ENCODE measurements at regions not wholly inside any gene's neighbourhood (a gene's known extent, or its start where the extent isn't known, plus 50 kb on each side); places are given as distances from the start of the nearest gene placed in this dataset.

- ATAC-seq (no peak), DNase-seq (no peak)
- no peak overlapping the region for H3K4me3 ChIP-seq
- TF ChIP-seq CTCF (IDR thresholded peaks at IDR 0.05) = no peak
- no peak overlapping the region for H3K27ac ChIP-seq
- H3K36me3 ChIP-seq = no peaks in the 10 kb centered on the region
- peaks cover 0 to 10% (median 0%) of the 10 kb centered on the region in 11 donors for H3K9me3 ChIP-seq
- intact Hi-C loops (cut with DNase I) = no loop called here
- H3K4me1 ChIP-seq = no peaks in the 10 kb centered on the region
- H3K27me3 ChIP-seq = no peaks in the 10 kb centered on the region
- 82 to 83% methylated on average over 8 of the region's 8 CpGs for WGBS, 2 donors
Measured at GRCh38 chr4:110826656-110827055, 203.8 kb upstream of the PITX2 start.

- Histone ChIP-seq H3K27ac (no peak overlapping the region), H3K4me1 (no peaks in the 10 kb centered on the region), H3K27me3 (no peaks in the 10 kb centered on the region), H3K9me3 (peaks cover 0 to 10% (median 0%) of the 10 kb centered on the region in 11 donors), H3K36me3 (no peaks in the 10 kb centered on the region), H3K4me3 (no peak overlapping the region)
- ATAC-seq (no peak), DNase-seq (no peak)
- WGBS, 2 donors = 34 to 65% methylated on average over 2 of the region's 2 CpGs
- TF ChIP-seq CTCF (IDR thresholded peaks at IDR 0.05) = no peak
- intact Hi-C loops (cut with DNase I) = no loop called here
Measured at GRCh38 chr4:110830461-110830860, 207.6 kb upstream of the PITX2 start.

- H3K4me1 ChIP-seq = no peaks in the 10 kb centered on the region
- no peak overlapping the region for H3K27ac ChIP-seq
- WGBS, 2 donors = 61 to 65% methylated on average over 7 of the region's 7 CpGs
- DNase-seq (no peak), ATAC-seq (no peak)
- no peaks in the 10 kb centered on the region for H3K36me3 ChIP-seq
- no peaks in the 10 kb centered on the region for H3K27me3 ChIP-seq
- H3K4me3 ChIP-seq = no peak overlapping the region
- no peak for TF ChIP-seq CTCF (IDR thresholded peaks at IDR 0.05)
- no peaks in the 10 kb centered on the region for H3K9me3 ChIP-seq
- intact Hi-C loops (cut with DNase I) = no loop called here
Measured at GRCh38 chr4:110837896-110838450, 215.1 kb upstream of the PITX2 start.

- Histone ChIP-seq H3K27me3 (no peaks in the 10 kb centered on the region), H3K9me3 (no peaks in the 10 kb centered on the region), H3K4me1 (no peaks in the 10 kb centered on the region), H3K27ac (no peak overlapping the region), H3K4me3 (no peak overlapping the region), H3K36me3 (no peaks in the 10 kb centered on the region)
- 32 to 39% methylated on average over 2 of the region's 2 CpGs for WGBS, 2 donors
- intact Hi-C loops (cut with DNase I) = no loop called here
- TF ChIP-seq CTCF (IDR thresholded peaks at IDR 0.05) = no peak
- no peak for ATAC-seq
- no peak for DNase-seq
Measured at GRCh38 chr4:110840221-110840654, 217.4 kb upstream of the PITX2 start.
